ENCODE measurements at regions not wholly inside any gene's neighbourhood (a gene's known extent, or its start where the extent isn't known, plus 50 kb on each side); places are given as distances from the start of the nearest gene placed in this dataset.

GRCh38 chr13:71939186-71939585 lies 72.2 kb upstream of the DACH1 start:
- DNase-seq = no peak

- no peak for DNase-seq
These were observed 68.3 kb upstream of the DACH1 start for GRCh38 chr13:71935166-71935840.

GRCh38 chr13:71924931-71925330 lies 57.9 kb upstream of the DACH1 start:
- no peak for DNase-seq

GRCh38 chr13:71922194-71922593 lies 55.2 kb upstream of the DACH1 start:
- DNase-seq = no peak

All from activated CD4-positive, CD25-positive, alpha-beta regulatory T cell (primary cell).